Nephron (organoid): ENCODE measurements at regions not wholly inside any gene's neighbourhood (a gene's known extent, or its start where the extent isn't known, plus 50 kb on each side); places are given as distances from the start of the nearest gene placed in this dataset.

Source experiments
- H3K27ac Mint-ChIP-seq, 3 experiments: 2 replicates each; pipeline ENCODE4 v1.8.0; 2020; ENCODE audit warnings: mixed read lengths in 3 of 3, mild to moderate bottlenecking in 2 of 3, moderate library complexity in 1 of 3
- H3K27me3 Mint-ChIP-seq: 2 replicates; pipeline ENCODE4 v1.8.0; 2021; ENCODE audit warnings: low read depth, mild to moderate bottlenecking, moderate library complexity, mixed read lengths
- H3K36me3 Mint-ChIP-seq: 2 replicates; pipeline ENCODE4 v1.8.0; 2020; ENCODE audit warnings: low read depth, mixed read lengths
- H3K4me1 Mint-ChIP-seq: 2 replicates; pipeline ENCODE4 v1.8.0; 2020; ENCODE audit warnings: mixed read lengths
- H3K4me3 Mint-ChIP-seq, 3 experiments: 2 replicates each; pipeline ENCODE4 v1.8.0; 2020; ENCODE audit warnings: mild to moderate bottlenecking in 3 of 3, mixed read lengths in 3 of 3, moderate library complexity in 2 of 3
- H3K9me3 Mint-ChIP-seq: 2 replicates; pipeline ENCODE4 v1.8.0; 2020; ENCODE audit warnings: mixed read lengths
- TF ChIP-seq, protein P1 (sequence below), 3 experiments: fragments of 200-600 bp; sonication (generic); IDR thresholded peaks; one replicate each; pipeline ENCODE4 v1.5.0; 2021; ENCODE audit warnings: antibody characterized with exemption in 3 of 3; ENCODE audit not compliant: unreplicated experiment in 3 of 3

DNA sequence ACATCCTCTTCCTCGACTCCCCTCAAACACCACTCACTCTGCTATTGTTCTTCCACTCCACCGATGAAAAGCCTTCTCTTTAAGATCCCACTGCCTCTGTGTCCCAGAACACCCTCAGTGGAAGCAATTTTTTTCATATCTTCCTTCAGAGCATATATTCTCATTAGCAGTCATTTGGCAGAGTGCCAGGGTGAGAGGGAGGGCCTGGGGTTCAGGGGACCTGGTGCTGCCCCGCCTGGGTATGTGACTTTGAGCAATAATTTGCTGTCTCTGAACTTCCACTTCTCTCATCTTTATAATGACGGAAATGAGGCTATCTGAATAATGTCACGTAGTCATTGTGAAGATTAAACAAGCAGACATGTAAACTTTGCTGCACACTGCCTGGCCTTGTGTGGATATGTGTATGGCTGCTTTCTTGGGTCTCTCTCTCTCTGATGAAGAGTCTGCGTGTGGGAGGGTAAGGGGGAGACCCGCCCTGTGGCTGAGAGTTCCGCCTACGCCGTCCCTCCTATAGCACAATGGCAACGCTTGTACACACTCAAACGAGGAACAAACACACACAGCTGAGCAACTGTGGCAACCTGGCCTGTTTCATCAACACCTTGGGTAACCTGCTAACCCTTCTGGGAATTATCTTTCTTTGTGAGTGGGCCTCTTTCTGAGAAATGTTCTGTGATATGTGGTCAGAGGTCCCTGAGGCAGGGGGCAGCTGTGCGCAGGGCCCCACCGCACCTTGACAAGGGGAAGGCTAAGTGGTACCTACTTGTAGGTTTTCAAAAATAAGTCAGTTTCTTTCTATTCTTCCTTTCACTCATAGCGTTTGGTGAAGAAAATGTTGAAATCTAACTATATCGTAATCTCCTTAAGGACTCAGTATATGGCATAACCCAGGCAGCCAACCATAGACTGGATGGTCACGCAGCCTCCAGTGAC lies 369.8 kb downstream of the SV2B start:
- Mint-ChIP-seq H3K27me3 (peaks cover 3% of the 10 kb centered on the region), H3K4me1 (peaks cover 19% of the 10 kb centered on the region), H3K4me3 (no peak overlapping the region), H3K27ac (no peak overlapping the region), H3K9me3 (no peaks in the 10 kb centered on the region), H3K36me3 (no peaks in the 10 kb centered on the region)
- TF ChIP-seq, protein P1, sequence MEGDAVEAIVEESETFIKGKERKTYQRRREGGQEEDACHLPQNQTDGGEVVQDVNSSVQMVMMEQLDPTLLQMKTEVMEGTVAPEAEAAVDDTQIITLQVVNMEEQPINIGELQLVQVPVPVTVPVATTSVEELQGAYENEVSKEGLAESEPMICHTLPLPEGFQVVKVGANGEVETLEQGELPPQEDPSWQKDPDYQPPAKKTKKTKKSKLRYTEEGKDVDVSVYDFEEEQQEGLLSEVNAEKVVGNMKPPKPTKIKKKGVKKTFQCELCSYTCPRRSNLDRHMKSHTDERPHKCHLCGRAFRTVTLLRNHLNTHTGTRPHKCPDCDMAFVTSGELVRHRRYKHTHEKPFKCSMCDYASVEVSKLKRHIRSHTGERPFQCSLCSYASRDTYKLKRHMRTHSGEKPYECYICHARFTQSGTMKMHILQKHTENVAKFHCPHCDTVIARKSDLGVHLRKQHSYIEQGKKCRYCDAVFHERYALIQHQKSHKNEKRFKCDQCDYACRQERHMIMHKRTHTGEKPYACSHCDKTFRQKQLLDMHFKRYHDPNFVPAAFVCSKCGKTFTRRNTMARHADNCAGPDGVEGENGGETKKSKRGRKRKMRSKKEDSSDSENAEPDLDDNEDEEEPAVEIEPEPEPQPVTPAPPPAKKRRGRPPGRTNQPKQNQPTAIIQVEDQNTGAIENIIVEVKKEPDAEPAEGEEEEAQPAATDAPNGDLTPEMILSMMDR (IDR thresholded peaks at IDR 0.05; ENCODE audit: unreplicated experiment in 3 of 3) = no peak

DNA sequence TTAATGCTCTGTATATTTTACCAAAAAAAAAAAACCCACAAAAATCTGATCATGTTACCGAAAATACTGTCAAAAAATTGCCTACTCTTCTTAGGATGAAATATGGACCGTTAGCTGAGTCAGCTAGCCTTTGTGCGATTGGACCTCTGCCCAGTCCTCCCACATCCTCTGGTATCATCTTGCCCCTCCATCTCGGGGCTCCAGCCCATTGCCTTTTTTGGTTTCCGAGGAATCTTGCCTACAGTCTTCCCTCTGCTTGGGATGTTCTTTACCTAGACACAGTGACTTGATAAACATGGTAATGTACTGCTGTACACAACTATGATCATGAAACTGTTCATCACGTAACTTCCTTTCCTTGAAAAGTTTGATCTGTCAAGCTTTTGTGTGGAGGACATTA lies 371.4 kb downstream of the SV2B start:
- Mint-ChIP-seq H3K4me3 (no peak overlapping the region), H3K36me3 (no peaks in the 10 kb centered on the region), H3K27me3 (peaks cover 3% of the 10 kb centered on the region), H3K27ac (peak overlapping the region in 2 of 3 experiments; percentile 44 to 46), H3K9me3 (no peaks in the 10 kb centered on the region), H3K4me1 (peaks cover 19% of the 10 kb centered on the region)
- TF ChIP-seq, protein P1 (IDR thresholded peaks at IDR 0.05; ENCODE audit: unreplicated experiment in 3 of 3) = no peak

DNA sequence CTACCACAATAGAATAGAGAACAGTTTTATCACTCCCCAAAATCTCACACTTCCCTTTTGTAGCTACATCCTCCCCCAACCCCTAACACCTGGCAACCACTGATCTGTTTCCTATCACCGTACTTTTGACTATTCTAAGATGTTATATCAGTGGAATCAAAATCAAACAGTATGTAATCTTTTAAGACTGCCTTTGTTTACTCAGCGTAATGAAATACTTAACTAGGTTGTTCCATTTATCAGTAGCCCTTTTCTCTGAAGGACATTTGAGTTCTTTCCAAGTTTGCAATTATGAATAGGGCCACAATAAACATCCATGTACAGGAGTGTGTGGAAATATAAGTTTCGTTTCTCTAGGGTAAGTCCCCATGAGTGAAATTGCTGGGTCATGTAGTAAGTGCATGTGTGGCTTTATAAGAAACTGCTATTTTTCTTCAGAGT lies 372.3 kb downstream of the SV2B start:
- H3K27ac Mint-ChIP-seq = no peak overlapping the region
- H3K9me3 Mint-ChIP-seq = no peaks in the 10 kb centered on the region
- H3K4me3 Mint-ChIP-seq = no peak overlapping the region
- H3K4me1 Mint-ChIP-seq = peaks cover 19% of the 10 kb centered on the region
- TF ChIP-seq, protein P1 (IDR thresholded peaks at IDR 0.05; ENCODE audit: unreplicated experiment in 3 of 3) = no peak
- peaks cover 3% of the 10 kb centered on the region for H3K27me3 Mint-ChIP-seq
- no peaks in the 10 kb centered on the region for H3K36me3 Mint-ChIP-seq

DNA sequence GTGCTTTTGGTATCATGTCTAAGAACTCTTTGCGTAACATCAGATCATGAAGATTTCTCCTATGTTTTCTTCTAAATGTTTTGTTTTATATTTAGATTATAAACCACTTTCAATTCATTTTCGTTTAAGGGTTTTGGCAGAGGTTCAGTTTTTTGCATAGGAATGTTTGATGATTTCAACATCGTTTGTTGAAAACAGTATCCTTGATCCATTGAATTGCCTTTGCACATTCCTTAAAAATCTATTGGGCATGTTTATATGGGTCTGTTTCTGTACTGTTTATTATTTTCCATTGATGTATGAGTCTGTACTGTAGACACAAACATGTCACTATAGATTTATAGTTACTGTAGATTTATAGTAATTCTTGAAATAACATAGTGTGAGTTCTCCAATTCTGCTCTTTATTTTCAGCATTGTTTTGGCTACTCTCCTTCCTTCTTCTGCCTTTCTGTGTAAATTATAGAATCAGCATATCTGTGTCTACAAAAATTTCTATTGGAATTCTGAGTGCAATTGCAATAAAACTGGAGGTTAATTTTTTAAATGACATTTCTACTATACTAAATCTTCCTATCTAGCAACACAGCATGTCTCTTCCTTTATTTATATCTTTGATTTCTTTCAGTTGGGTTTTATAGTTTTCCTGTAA lies 374.0 kb downstream of the SV2B start:
- Mint-ChIP-seq H3K27ac (no peak overlapping the region), H3K9me3 (no peaks in the 10 kb centered on the region), H3K4me1 (peaks cover 19% of the 10 kb centered on the region), H3K27me3 (peaks cover 3% of the 10 kb centered on the region), H3K4me3 (no peak overlapping the region), H3K36me3 (no peaks in the 10 kb centered on the region)
- TF ChIP-seq, protein P1 (IDR thresholded peaks at IDR 0.05; ENCODE audit: unreplicated experiment in 3 of 3) = no peak

DNA sequence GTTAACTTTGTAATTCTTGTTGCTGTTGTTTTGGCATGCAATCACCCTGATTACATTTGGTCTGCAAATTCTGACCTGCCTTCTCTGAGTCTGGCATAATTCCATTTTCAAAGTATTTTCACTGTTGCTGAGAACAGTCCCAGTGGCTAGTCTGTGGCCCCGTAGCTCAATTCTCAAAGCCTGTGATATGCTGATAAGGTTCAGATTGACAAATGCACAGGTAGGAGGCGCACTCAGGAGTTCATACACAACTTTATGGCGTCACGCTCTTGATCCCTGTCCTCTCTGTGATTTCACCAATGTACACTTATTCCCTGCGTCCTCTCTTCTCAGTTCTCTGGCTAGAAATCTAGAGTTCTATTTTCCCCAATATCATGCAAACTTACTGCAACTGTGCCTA lies 376.6 kb upstream of the SLCO3A1 start:
- peaks cover 3% of the 10 kb centered on the region for H3K27me3 Mint-ChIP-seq

More for the DNA sequence above, 376.6 kb upstream of the SLCO3A1 start:
- Mint-ChIP-seq H3K4me1 (no peaks in the 10 kb centered on the region), H3K4me3 (no peak overlapping the region), H3K27ac (no peak overlapping the region), H3K9me3 (no peaks in the 10 kb centered on the region), H3K36me3 (no peaks in the 10 kb centered on the region)
- TF ChIP-seq, protein P1 (IDR thresholded peaks at IDR 0.05; ENCODE audit: unreplicated experiment in 3 of 3) = no peak
